Endothelial cell of umbilical vein (primary cell): ENCODE measurements at regions not wholly inside any gene's neighbourhood (a gene's known extent, or its start where the extent isn't known, plus 50 kb on each side); places are given as distances from the start of the nearest gene placed in this dataset.

Experiments used
- BruUV-seq: library from RNA; stranded (reverse); fragments of 400-500 nt; replicated peaks from 2 replicates; lab custom pipeline; 2021; lab: Mats Ljungman, UMichigan
- CTCF ChIA-PET: fragments of 300-600, 350-600 bp; sonication (Branson Sonifier 250); formaldehyde crosslinking; loops from one replicate; lab custom pipeline; 2021; ENCODE audit warnings: antibody characterized with exemption, inconsistent platforms; lab: Charles Lee
- POLR2A ChIA-PET: fragments of 300-600, 350-600 bp; sonication (Branson Sonifier 250); formaldehyde crosslinking; loops from one replicate; lab custom pipeline; 2021; ENCODE audit warnings: antibody characterized with exemption, inconsistent platforms; lab: Charles Lee
- DNase-seq: peaks from one replicate; pipeline ENCODE4 v3.0.0-alpha.2; 2011; ENCODE audit warnings: low read depth, low spot score
- FAIRE-seq: peaks from 2 replicates; lab custom pipeline; 2011; peaks lifted over from hg19 to GRCh38; lab: Jason Lieb, UNC
- H2AFZ ChIP-seq: 2 replicates; pipeline ENCODE4 v1.6.0; 2012; ENCODE audit warnings: low read depth, low read length, control low read depth, inconsistent platforms
- H3K27ac ChIP-seq: 2 replicates; pipeline ENCODE4 v1.5.1; 2011; ENCODE audit warnings: low read depth, mild to moderate bottlenecking, control low read depth, low read length, moderate library complexity; ENCODE audit not compliant: insufficient read depth
- H3K27me3 ChIP-seq, 2 experiments: 2 replicates each; pipeline versions ENCODE4 v1.6.0 to v1.6.1; 2011; ENCODE audit warnings: low read length in 2 of 2, mixed read lengths in 1 of 2; ENCODE audit not compliant: control insufficient read depth in 2 of 2, insufficient read depth in 2 of 2
- H3K36me3 ChIP-seq, 2 experiments: 2 replicates in 1 of 2; 3 replicates in 1 of 2; pipeline ENCODE4 v1.5.1; 2011; ENCODE audit warnings: low read length in 2 of 2, mild to moderate bottlenecking in 1 of 2, moderate library complexity in 1 of 2; ENCODE audit not compliant: control insufficient read depth in 2 of 2, insufficient read depth in 2 of 2; ENCODE audit errors: extremely low read depth in 1 of 2
- H3K4me1 ChIP-seq: 3 replicates; pipeline ENCODE4 v1.5.1; 2011; ENCODE audit warnings: mild to moderate bottlenecking, low read length; ENCODE audit not compliant: control insufficient read depth, insufficient read depth; ENCODE audit errors: extremely low read depth
- H3K4me2 ChIP-seq: 2 replicates; pipeline ENCODE4 v1.6.1; 2011; ENCODE audit warnings: low read length, control low read depth, mixed read lengths; ENCODE audit not compliant: insufficient read depth
- H3K4me3 ChIP-seq, 3 experiments: fragments of 200-600 bp in 1 of 3; sonication (generic), shearing (Covaris generic) in 1 of 3; replicated peaks in 1 of 3; 2 replicates each; pipeline ENCODE4 v1.5.1; 2011 to 2016; ENCODE audit warnings: control low read depth in 3 of 3, low read length in 3 of 3, mild to moderate bottlenecking in 2 of 3, inconsistent platforms in 1 of 3, low read depth in 1 of 3, moderate library complexity in 1 of 3; ENCODE audit not compliant: insufficient read depth in 1 of 3
- H3K79me2 ChIP-seq: 2 replicates; pipeline ENCODE4 v1.6.0; 2012; ENCODE audit warnings: low read length, inconsistent platforms; ENCODE audit not compliant: control insufficient read depth, insufficient read depth
- H3K9ac ChIP-seq: replicated peaks from 2 replicates; pipeline ENCODE3; 2011; ENCODE audit warnings: low read length, control low read depth; ENCODE audit not compliant: insufficient read depth; ENCODE audit errors: extremely low read depth
- H3K9me1 ChIP-seq: replicated peaks from 3 replicates; pipeline ENCODE4 v1.6.0; 2011; ENCODE audit warnings: mild to moderate bottlenecking, low read length; ENCODE audit not compliant: control insufficient read depth, insufficient read depth; ENCODE audit errors: extremely low read depth
- H3K9me3 ChIP-seq: replicated peaks from 2 replicates; pipeline ENCODE4 v1.5.1; 2012; ENCODE audit warnings: low read length, inconsistent platforms; ENCODE audit not compliant: control insufficient read depth, insufficient read depth
- H4K20me1 ChIP-seq: replicated peaks from 2 replicates; pipeline ENCODE3; 2011; ENCODE audit warnings: mild to moderate bottlenecking, low read length; ENCODE audit not compliant: control insufficient read depth, insufficient read depth; ENCODE audit errors: extremely low read depth
- CTCF ChIP-seq, 2 donors: IDR thresholded peaks; 1 replicate in 1 of 2; 2 replicates in 1 of 2; pipeline ENCODE4 v1.5.1; 2011; ENCODE audit warnings: low read length in 2 of 2, mild to moderate bottlenecking in 2 of 2, moderate library complexity in 2 of 2, control low read depth in 1 of 2, inconsistent platforms in 1 of 2, low read depth in 1 of 2; ENCODE audit not compliant: insufficient read depth in 1 of 2; ENCODE audit errors: extremely low read depth in 1 of 2
- EZH2 ChIP-seq: IDR thresholded peaks from 2 replicates; pipeline ENCODE4 v1.6.1; 2012; ENCODE audit warnings: borderline replicate concordance, low read depth, mild to moderate bottlenecking, moderate library complexity, low read length, inconsistent platforms; ENCODE audit not compliant: severe bottlenecking
- FOS ChIP-seq: IDR thresholded peaks from 2 replicates; pipeline ENCODE4 v1.6.1; 2011; ENCODE audit warnings: mild to moderate bottlenecking, low read length, moderate library complexity, borderline replicate concordance; ENCODE audit not compliant: insufficient read depth
- GATA2 ChIP-seq: IDR thresholded peaks from 2 replicates; pipeline ENCODE4 v1.7.0; 2011; ENCODE audit warnings: low read depth, mild to moderate bottlenecking, moderate library complexity, mixed read lengths, low read length; ENCODE audit not compliant: insufficient read length, insufficient read depth
- JUN ChIP-seq: IDR thresholded peaks from 2 replicates; pipeline ENCODE4 v1.6.1; 2011; ENCODE audit warnings: borderline replicate concordance, low read depth; ENCODE audit not compliant: insufficient read length, insufficient read depth
- MAX ChIP-seq: IDR thresholded peaks from 2 replicates; pipeline ENCODE4 v1.6.1; 2011; ENCODE audit not compliant: insufficient read depth, insufficient read length
- MYC ChIP-seq: IDR thresholded peaks from one replicate; pipeline ENCODE4 v1.6.1; 2011; ENCODE audit warnings: mild to moderate bottlenecking, low read depth, low read length
- POLR2A ChIP-seq: IDR thresholded peaks from 2 replicates; pipeline ENCODE4 v1.6.1; 2012; ENCODE audit warnings: low read depth, mild to moderate bottlenecking, control low read depth, low read length
- POLR2AphosphoS5 ChIP-seq: IDR thresholded peaks from 2 replicates; pipeline ENCODE4 v1.6.1; 2012; ENCODE audit warnings: low read depth, mild to moderate bottlenecking, control low read depth, low read length, moderate library complexity; ENCODE audit not compliant: insufficient read depth
- dilution Hi-C: fragments of 300-500 bp; cut with MboI; formaldehyde crosslinking; loops from one replicate; pipeline ENCODE4 v1.15.0; 2019; ENCODE audit warnings: low sequenced_read_pairs; ENCODE audit not compliant: extremely low pct_ligation_motif_present
- intact Hi-C: fragments of 100-400 bp; cut with micrococcal nuclease; formaldehyde crosslinking; loops from one replicate; pipeline ENCODE4 v1.10.0; 2022

GRCh38 chr18:30860741-30861140 is 181.8 kb downstream of the DSC3 start:
- H3K4me1 ChIP-seq: no peaks in the 10 kb centered on the region
- H3K79me2 ChIP-seq: no peaks in the 10 kb centered on the region
- intact Hi-C loops (no loop called here), dilution Hi-C loops (no loop called here)
- H2AFZ ChIP-seq: no peak overlapping the region
- BruUV-seq: no TSS peak
- no peak overlapping the region for H3K27ac ChIP-seq
- H3K36me3 ChIP-seq: no peaks in the 10 kb centered on the region
- ChIA-PET CTCF (no interaction called here), POLR2A (no interaction called here)
- no peak overlapping the region for H3K4me2 ChIP-seq
- FAIRE-seq (no peak), DNase-seq (no peak)
- no peaks in the 10 kb centered on the region for H3K9me1 ChIP-seq
- H3K27me3 ChIP-seq: no peaks in the 10 kb centered on the region
- TF ChIP-seq JUN: no peak
- no peak for TF ChIP-seq FOS
- no peak for TF ChIP-seq CTCF (IDR thresholded peaks at IDR 0.05; ENCODE audit: extremely low read depth in 1 of 2, insufficient read depth in 1 of 2, low read depth in 1 of 2, low read length in 2 of 2)
- no peak for TF ChIP-seq MYC
- TF ChIP-seq POLR2AphosphoS5: no peak
- TF ChIP-seq POLR2A: no peak
- TF ChIP-seq GATA2: no peak
- no peak for TF ChIP-seq MAX
- no peak for TF ChIP-seq EZH2
- H3K9me3 ChIP-seq: no peaks in the 10 kb centered on the region
- H4K20me1 ChIP-seq: no peaks in the 10 kb centered on the region
- no peak overlapping the region for H3K4me3 ChIP-seq
- no peak overlapping the region for H3K9ac ChIP-seq
